ENCODE measurements at regions not wholly inside any gene's neighbourhood (a gene's known extent, or its start where the extent isn't known, plus 50 kb on each side); places are given as distances from the start of the nearest gene placed in this dataset.
A peak's percentile ranks its signal among the peaks of the same experiment; 100 is the strongest.
"Not testable (repeated sequence)": the region's sequence is repeated elsewhere in the genome, so short reads cannot be mapped to it uniquely, and the experiment has no call there.

DNA sequence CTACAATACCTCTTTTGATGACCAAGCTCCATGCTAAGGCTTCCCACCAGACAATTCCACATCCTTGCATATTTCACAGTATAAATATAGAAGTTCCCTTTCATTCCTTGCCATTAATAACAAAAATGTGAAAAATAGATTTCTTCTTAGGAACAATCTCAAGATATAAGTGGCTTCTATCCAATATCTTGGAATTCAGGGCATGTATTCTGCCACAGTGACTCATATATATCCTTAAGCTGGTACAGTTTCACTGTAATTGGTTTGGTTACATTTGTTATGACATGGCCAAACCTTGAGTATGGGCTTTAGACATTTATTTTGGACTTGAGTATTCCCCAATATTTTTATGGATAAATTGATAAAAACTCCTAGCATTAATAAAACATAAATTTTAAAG, 181.7 kb upstream of the DDX53 start:
- no peak for DNase-seq

GRCh38 chrX:22855693-22856092, 144.1 kb upstream of the DDX53 start:
- DNase-seq = no peak

GRCh38 chrX:22859642-22860041, 140.1 kb upstream of the DDX53 start:
- no peak for DNase-seq

DNA sequence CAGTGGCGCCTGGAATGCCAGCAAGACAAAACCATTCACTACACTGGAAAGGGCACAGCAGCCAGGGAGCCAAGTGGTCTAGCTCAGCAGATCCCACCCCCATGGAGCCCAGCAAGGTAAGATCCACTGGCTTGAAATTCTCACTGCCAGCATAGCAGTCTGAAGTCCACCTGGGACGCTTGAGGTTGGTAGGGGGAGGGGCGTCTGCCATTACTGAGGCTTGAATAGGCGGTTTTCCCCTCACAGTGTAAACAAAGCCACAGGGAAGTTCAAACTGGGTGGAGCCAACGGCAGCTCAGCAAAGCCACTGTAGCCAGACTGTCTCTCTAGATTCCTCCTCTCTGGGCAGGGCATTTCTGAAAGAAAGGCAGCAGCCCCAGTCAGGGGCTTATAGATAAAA, 133.0 kb upstream of the DDX53 start:
- DNase-seq = not testable (repeated sequence)

DNA sequence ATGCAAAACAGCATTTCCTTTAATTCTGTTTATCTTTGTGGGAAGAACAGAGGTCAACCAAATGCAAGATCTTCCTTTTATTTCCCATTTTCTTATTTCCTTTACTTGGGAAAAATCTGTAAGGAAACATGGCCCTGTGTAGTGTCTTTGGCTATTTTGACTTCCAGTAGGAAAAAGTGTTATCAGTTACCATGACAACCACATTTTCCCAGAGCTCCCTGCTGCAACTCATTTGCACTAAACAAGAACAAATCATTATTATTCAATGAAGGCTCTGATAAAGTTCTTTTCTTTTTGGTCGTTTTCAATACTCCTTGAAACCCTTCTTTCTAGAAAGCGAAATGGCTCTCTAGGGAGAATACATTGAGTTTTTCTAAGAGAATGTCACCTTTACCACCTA, 117.2 kb upstream of the DDX53 start:
- no peak for DNase-seq

DNA sequence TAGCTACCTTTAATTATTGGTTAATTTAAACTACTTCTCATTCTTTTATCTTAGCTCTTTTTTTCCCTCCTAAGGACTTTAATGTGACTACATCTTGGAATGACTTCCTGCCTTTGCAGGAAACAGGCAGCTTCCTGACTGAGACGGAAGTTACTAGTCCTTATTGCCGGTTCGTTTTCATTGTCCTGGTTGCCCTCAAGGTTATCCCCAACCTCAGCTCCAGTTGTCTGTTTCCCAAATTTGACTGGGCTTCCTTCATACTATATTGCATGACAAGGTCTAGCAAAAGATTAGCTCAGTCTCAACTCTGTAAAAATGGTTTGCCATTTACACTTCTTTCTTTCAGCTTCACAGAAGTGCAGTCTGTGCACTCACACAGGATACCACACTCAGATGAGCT, 109.9 kb upstream of the DDX53 start:
- no peak for DNase-seq

DNA sequence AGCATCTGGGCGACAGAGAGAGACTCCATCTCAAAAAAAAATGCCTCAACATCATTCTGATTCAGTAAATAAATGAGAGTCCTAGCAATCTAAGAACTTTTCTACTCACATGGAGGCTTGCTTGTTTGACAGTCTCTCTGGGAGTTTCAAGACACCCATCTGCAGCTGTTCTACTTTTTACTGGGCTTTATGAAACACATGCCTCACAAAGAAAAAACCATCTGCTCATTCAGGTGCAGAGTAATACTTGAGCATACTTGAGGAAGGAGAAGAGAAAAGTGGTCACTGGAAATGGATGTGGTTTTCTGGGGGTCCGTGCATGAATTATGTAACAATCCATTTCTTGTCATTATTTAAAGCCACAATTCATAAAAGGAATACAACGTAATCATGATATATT, 87.1 kb upstream of the DDX53 start:
- DNase-seq = no peak

DNA sequence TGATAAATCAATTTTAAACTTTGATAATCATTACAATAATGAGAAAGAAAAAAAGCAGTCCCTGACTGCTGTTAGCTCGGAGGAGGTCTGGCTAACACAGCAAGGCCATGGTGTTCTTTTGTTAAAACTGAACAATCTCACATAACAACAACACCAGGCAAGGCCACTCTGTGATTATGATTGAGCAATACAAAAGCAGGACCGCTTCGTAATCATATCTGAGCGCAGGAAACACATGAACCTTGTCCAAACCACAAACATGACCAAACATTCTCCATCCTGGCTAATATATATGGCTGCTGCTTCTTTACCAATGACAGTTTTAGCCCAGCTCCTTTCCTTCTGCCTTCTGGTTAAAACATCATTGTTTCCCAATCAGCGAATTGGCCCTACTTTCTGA, 76.8 kb upstream of the DDX53 start:
- peak in 1 of 2 experiments; percentile 9 for DNase-seq

DNA sequence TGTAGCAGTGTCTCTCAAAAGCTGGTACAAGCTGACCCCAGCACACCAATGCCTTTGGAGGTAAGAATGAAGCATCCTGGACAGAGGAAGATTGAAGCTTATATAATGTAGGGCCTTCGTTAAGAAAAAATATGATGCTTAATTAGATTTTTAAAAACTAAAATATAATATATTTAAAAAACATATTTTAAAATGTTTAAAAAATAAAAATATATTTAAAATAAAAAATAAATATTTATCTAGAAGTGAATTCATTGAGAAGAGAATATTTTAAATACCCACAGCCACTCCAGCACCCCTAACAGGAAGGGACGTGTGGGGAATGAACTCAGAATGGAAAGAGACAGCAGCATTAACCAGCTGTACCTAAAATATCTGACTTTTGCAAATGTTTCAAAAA, 65.1 kb upstream of the DDX53 start:
- DNase-seq = no peak

DNA sequence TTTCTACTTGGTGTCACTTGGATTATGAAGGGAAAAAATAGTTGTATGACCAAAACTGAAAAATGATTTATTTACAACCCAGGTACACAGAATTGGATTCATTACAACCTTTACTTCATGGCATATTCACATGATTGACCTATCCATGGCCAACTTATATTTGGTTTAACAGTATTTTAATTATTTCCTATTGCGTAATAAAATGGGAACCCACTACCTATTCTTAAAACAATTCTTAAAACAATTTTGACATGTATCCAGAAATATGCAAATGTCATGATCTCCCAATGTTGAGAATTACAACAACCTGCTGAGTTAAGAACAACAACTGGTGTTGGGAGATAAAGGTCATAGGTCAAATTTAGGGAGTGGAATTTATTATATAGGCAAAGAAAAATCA, 54.8 kb upstream of the DDX53 start:
- no peak for DNase-seq
